ENCODE measurements at regions not wholly inside any gene's neighbourhood (a gene's known extent, or its start where the extent isn't known, plus 50 kb on each side); places are given as distances from the start of the nearest gene placed in this dataset.

GRCh38 chr5:89878140-89879132, 531.1 kb downstream of the CETN3 start:
- 71 to 79% methylated on average over 9 of the region's 9 CpGs for WGBS, 2 donors
- intact Hi-C loops (cut with DNase I) = no loop called here
- H3K27ac ChIP-seq (ENCODE audit: low read depth in 1 of 2, low read length in 2 of 2) = no peak overlapping the region
- no peaks in the 10 kb centered on the region for H3K27me3 ChIP-seq (ENCODE audit: control insufficient read depth in 1 of 2, insufficient read depth in 2 of 2, low read length in 1 of 2)
- no peak overlapping the region for H3K4me3 ChIP-seq (ENCODE audit: low read length in 2 of 2)
- peaks cover 1% of the 10 kb centered on the region for H3K9me3 ChIP-seq (ENCODE audit: control insufficient read depth, low read length)
- ATAC-seq (ENCODE audit: low FRiP score) = no peak
- H3K4me1 ChIP-seq (ENCODE audit: control insufficient read depth in 1 of 2, insufficient read depth in 2 of 2, low read length in 2 of 2) = no peaks in the 10 kb centered on the region
- H3K36me3 ChIP-seq (ENCODE audit: control insufficient read depth in 1 of 2, insufficient read depth in 2 of 2, low read length in 1 of 2) = no peaks in the 10 kb centered on the region
- DNase-seq = no peak

GRCh38 chr5:89871906-89872305, 537.6 kb downstream of the CETN3 start:
- Histone ChIP-seq H3K9me3 (ENCODE audit: control insufficient read depth, low read length) (no peaks in the 10 kb centered on the region), H3K4me1 (ENCODE audit: control insufficient read depth in 1 of 2, insufficient read depth in 2 of 2, low read length in 2 of 2) (no peaks in the 10 kb centered on the region), H3K36me3 (ENCODE audit: control insufficient read depth in 1 of 2, insufficient read depth in 2 of 2, low read length in 1 of 2) (no peaks in the 10 kb centered on the region), H3K27me3 (ENCODE audit: control insufficient read depth in 1 of 2, insufficient read depth in 2 of 2, low read length in 1 of 2) (no peaks in the 10 kb centered on the region), H3K27ac (ENCODE audit: low read depth in 1 of 2, low read length in 2 of 2) (no peak overlapping the region), H3K4me3 (ENCODE audit: low read length in 2 of 2) (no peak overlapping the region)
- DNase-seq (no peak), ATAC-seq (ENCODE audit: low FRiP score) (no peak)
- 67 to 77% methylated on average over 2 of the region's 2 CpGs for WGBS, 2 donors
- intact Hi-C loops (cut with DNase I) = no loop called here

- Histone ChIP-seq H3K27ac (ENCODE audit: low read depth in 1 of 2, low read length in 2 of 2) (no peak overlapping the region), H3K36me3 (ENCODE audit: control insufficient read depth in 1 of 2, insufficient read depth in 2 of 2, low read length in 1 of 2) (no peaks in the 10 kb centered on the region), H3K4me3 (ENCODE audit: low read length in 2 of 2) (no peak overlapping the region), H3K4me1 (ENCODE audit: control insufficient read depth in 1 of 2, insufficient read depth in 2 of 2, low read length in 2 of 2) (no peaks in the 10 kb centered on the region), H3K9me3 (ENCODE audit: control insufficient read depth, low read length) (no peaks in the 10 kb centered on the region), H3K27me3 (ENCODE audit: control insufficient read depth in 1 of 2, insufficient read depth in 2 of 2, low read length in 1 of 2) (no peaks in the 10 kb centered on the region)
- DNase-seq = no peak
- ATAC-seq (ENCODE audit: low FRiP score) = no peak
- intact Hi-C loops (cut with DNase I) = no loop called here
- WGBS, 2 donors = 95 to 98% methylated on average over 2 of the region's 2 CpGs
Measured at GRCh38 chr5:89869346-89869745, 540.2 kb downstream of the CETN3 start.

GRCh38 chr5:89866410-89866809, 543.1 kb downstream of the CETN3 start:
- Histone ChIP-seq H3K36me3 (ENCODE audit: control insufficient read depth in 1 of 2, insufficient read depth in 2 of 2, low read length in 1 of 2) (no peaks in the 10 kb centered on the region), H3K27me3 (ENCODE audit: control insufficient read depth in 1 of 2, insufficient read depth in 2 of 2, low read length in 1 of 2) (no peaks in the 10 kb centered on the region), H3K4me3 (ENCODE audit: low read length in 2 of 2) (no peak overlapping the region), H3K9me3 (ENCODE audit: control insufficient read depth, low read length) (no peaks in the 10 kb centered on the region), H3K27ac (ENCODE audit: low read depth in 1 of 2, low read length in 2 of 2) (no peak overlapping the region), H3K4me1 (ENCODE audit: control insufficient read depth in 1 of 2, insufficient read depth in 2 of 2, low read length in 2 of 2) (no peaks in the 10 kb centered on the region)
- WGBS, 2 donors = 77 to 82% methylated on average over 3 of the region's 3 CpGs
- intact Hi-C loops (cut with DNase I) = no loop called here
- ATAC-seq (ENCODE audit: low FRiP score) (no peak), DNase-seq (no peak)

GRCh38 chr5:89864941-89865340, 544.6 kb downstream of the CETN3 start:
- no peak overlapping the region for H3K4me3 ChIP-seq (ENCODE audit: low read length in 2 of 2)
- WGBS, 2 donors = 89 to 95% methylated on average over 1 of the region's 1 CpG
- no peaks in the 10 kb centered on the region for H3K9me3 ChIP-seq (ENCODE audit: control insufficient read depth, low read length)
- no peak for DNase-seq
- H3K27me3 ChIP-seq (ENCODE audit: control insufficient read depth in 1 of 2, insufficient read depth in 2 of 2, low read length in 1 of 2) = no peaks in the 10 kb centered on the region
- H3K27ac ChIP-seq (ENCODE audit: low read depth in 1 of 2, low read length in 2 of 2) = no peak overlapping the region
- ATAC-seq (ENCODE audit: low FRiP score) = no peak
- H3K36me3 ChIP-seq (ENCODE audit: control insufficient read depth in 1 of 2, insufficient read depth in 2 of 2, low read length in 1 of 2) = no peaks in the 10 kb centered on the region
- no peaks in the 10 kb centered on the region for H3K4me1 ChIP-seq (ENCODE audit: control insufficient read depth in 1 of 2, insufficient read depth in 2 of 2, low read length in 2 of 2)
- intact Hi-C loops (cut with DNase I) = no loop called here

- no peaks in the 10 kb centered on the region for H3K9me3 ChIP-seq (ENCODE audit: control insufficient read depth, low read length)
- DNase-seq = no peak
- no peak for ATAC-seq (ENCODE audit: low FRiP score)
- intact Hi-C loops (cut with DNase I) = no loop called here
- H3K4me3 ChIP-seq (ENCODE audit: low read length in 2 of 2) = no peak overlapping the region
- 79 to 85% methylated on average over 5 of the region's 5 CpGs for WGBS, 2 donors
- H3K36me3 ChIP-seq (ENCODE audit: control insufficient read depth in 1 of 2, insufficient read depth in 2 of 2, low read length in 1 of 2) = no peaks in the 10 kb centered on the region
- H3K4me1 ChIP-seq (ENCODE audit: control insufficient read depth in 1 of 2, insufficient read depth in 2 of 2, low read length in 2 of 2) = no peaks in the 10 kb centered on the region
- no peak overlapping the region for H3K27ac ChIP-seq (ENCODE audit: low read depth in 1 of 2, low read length in 2 of 2)
- no peaks in the 10 kb centered on the region for H3K27me3 ChIP-seq (ENCODE audit: control insufficient read depth in 1 of 2, insufficient read depth in 2 of 2, low read length in 1 of 2)
Measured at GRCh38 chr5:89857790-89858189, 551.8 kb downstream of the CETN3 start.

- ATAC-seq (ENCODE audit: low FRiP score) (no peak), DNase-seq (no peak)
- no peak overlapping the region for H3K27ac ChIP-seq (ENCODE audit: low read depth in 1 of 2, low read length in 2 of 2)
- intact Hi-C loops (cut with DNase I) = no loop called here
- H3K9me3 ChIP-seq (ENCODE audit: control insufficient read depth, low read length) = no peaks in the 10 kb centered on the region
- no peaks in the 10 kb centered on the region for H3K4me1 ChIP-seq (ENCODE audit: control insufficient read depth in 1 of 2, insufficient read depth in 2 of 2, low read length in 2 of 2)
- no peak overlapping the region for H3K4me3 ChIP-seq (ENCODE audit: low read length in 2 of 2)
- no peaks in the 10 kb centered on the region for H3K36me3 ChIP-seq (ENCODE audit: control insufficient read depth in 1 of 2, insufficient read depth in 2 of 2, low read length in 1 of 2)
- WGBS, 2 donors = 95 to 96% methylated on average over 2 of the region's 2 CpGs
- no peaks in the 10 kb centered on the region for H3K27me3 ChIP-seq (ENCODE audit: control insufficient read depth in 1 of 2, insufficient read depth in 2 of 2, low read length in 1 of 2)
Measured at GRCh38 chr5:89855417-89855816, 554.1 kb downstream of the CETN3 start.

- no peak for ATAC-seq (ENCODE audit: low FRiP score)
- no peaks in the 10 kb centered on the region for H3K4me1 ChIP-seq (ENCODE audit: control insufficient read depth in 1 of 2, insufficient read depth in 2 of 2, low read length in 2 of 2)
- no peaks in the 10 kb centered on the region for H3K36me3 ChIP-seq (ENCODE audit: control insufficient read depth in 1 of 2, insufficient read depth in 2 of 2, low read length in 1 of 2)
- intact Hi-C loops (cut with DNase I) = no loop called here
- no peak overlapping the region for H3K4me3 ChIP-seq (ENCODE audit: low read length in 2 of 2)
- no peak for DNase-seq
- H3K27ac ChIP-seq (ENCODE audit: low read depth in 1 of 2, low read length in 2 of 2) = no peak overlapping the region
- no peaks in the 10 kb centered on the region for H3K9me3 ChIP-seq (ENCODE audit: control insufficient read depth, low read length)
- WGBS, 2 donors = 39 to 44% methylated on average over 3 of the region's 3 CpGs
- H3K27me3 ChIP-seq (ENCODE audit: control insufficient read depth in 1 of 2, insufficient read depth in 2 of 2, low read length in 1 of 2) = no peaks in the 10 kb centered on the region
Measured at GRCh38 chr5:89851911-89852310, 557.6 kb downstream of the CETN3 start.

GRCh38 chr5:89850513-89850865, 559.1 kb downstream of the CETN3 start:
- Histone ChIP-seq H3K4me1 (ENCODE audit: control insufficient read depth in 1 of 2, insufficient read depth in 2 of 2, low read length in 2 of 2) (no peaks in the 10 kb centered on the region), H3K36me3 (ENCODE audit: control insufficient read depth in 1 of 2, insufficient read depth in 2 of 2, low read length in 1 of 2) (no peaks in the 10 kb centered on the region), H3K4me3 (ENCODE audit: low read length in 2 of 2) (no peak overlapping the region), H3K9me3 (ENCODE audit: control insufficient read depth, low read length) (no peaks in the 10 kb centered on the region), H3K27me3 (ENCODE audit: control insufficient read depth in 1 of 2, insufficient read depth in 2 of 2, low read length in 1 of 2) (no peaks in the 10 kb centered on the region), H3K27ac (ENCODE audit: low read depth in 1 of 2, low read length in 2 of 2) (no peak overlapping the region)
- intact Hi-C loops (cut with DNase I) = no loop called here
- ATAC-seq (ENCODE audit: low FRiP score) (no peak), DNase-seq (no peak)
